AG09319 (cell line): ENCODE measurements at regions not wholly inside any gene's neighbourhood (a gene's known extent, or its start where the extent isn't known, plus 50 kb on each side); places are given as distances from the start of the nearest gene placed in this dataset.
"Not testable (repeated sequence)": the region's sequence is repeated elsewhere in the genome, so short reads cannot be mapped to it uniquely, and the experiment has no call there.

ENCODE experiments used
- DNase-seq: peaks from one replicate; pipeline ENCODE4 v3.0.0-alpha.2; 2010; ENCODE audit warnings: low read depth; ENCODE audit errors: extremely low read depth
- CTCF ChIP-seq: IDR thresholded peaks from 2 replicates; pipeline ENCODE4 v1.5.1; 2011; ENCODE audit warnings: low read depth, mild to moderate bottlenecking, inconsistent platforms, low read length, moderate library complexity

GRCh38 chr12:17137396-17137795 lies 531.4 kb upstream of the LMO3 start:
- TF ChIP-seq CTCF: no peak
- DNase-seq: no peak

- no peak for DNase-seq
- no peak for TF ChIP-seq CTCF
These were observed 528.4 kb upstream of the LMO3 start for GRCh38 chr12:17134315-17134714.

GRCh38 chr12:17132336-17132735 lies 526.4 kb upstream of the LMO3 start:
- no peak for TF ChIP-seq CTCF
- DNase-seq: no peak

- not testable (repeated sequence) for DNase-seq
These were observed 510.6 kb upstream of the LMO3 start for GRCh38 chr12:17116538-17116937.

- no peak for TF ChIP-seq CTCF
- DNase-seq: no peak
These were observed 504.4 kb upstream of the LMO3 start for GRCh38 chr12:17110316-17110715.

- DNase-seq: no peak
- TF ChIP-seq CTCF: no peak
These were observed 503.0 kb upstream of the LMO3 start for GRCh38 chr12:17108877-17109541.

GRCh38 chr12:17104801-17105200 lies 498.8 kb upstream of the LMO3 start:
- no peak for TF ChIP-seq CTCF
- DNase-seq: no peak

GRCh38 chr12:17097674-17098073 lies 491.7 kb upstream of the LMO3 start:
- DNase-seq: no peak

More at GRCh38 chr12:17097674-17098073, 491.7 kb upstream of the LMO3 start:
- no peak for TF ChIP-seq CTCF
